ENCODE measurements at regions not wholly inside any gene's neighbourhood (a gene's known extent, or its start where the extent isn't known, plus 50 kb on each side); places are given as distances from the start of the nearest gene placed in this dataset.

DNA sequence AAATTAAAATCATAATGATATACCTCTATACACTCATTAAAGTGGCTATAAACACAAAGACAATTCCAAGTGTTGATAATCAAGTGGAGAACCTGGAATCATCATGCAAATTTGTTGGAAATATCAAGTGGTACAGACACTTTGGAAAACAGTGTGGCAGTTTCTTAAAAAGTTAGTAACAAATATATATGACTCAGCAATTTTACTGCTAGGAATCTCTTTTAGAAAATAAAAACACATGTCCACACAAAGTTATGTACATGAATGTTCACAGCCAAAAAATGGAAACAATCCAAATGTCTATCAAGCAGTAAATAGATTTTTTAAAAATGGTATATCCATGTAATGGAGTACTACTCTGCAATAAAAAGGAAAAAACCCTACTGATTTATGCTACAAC lies 375.6 kb downstream of the HLX start:
- H3K9me1 ChIP-seq (replicated peaks; ENCODE audit: control insufficient read depth, extremely low read depth, insufficient read depth, low read length): no peaks in the 10 kb centered on the region
- H3K36me3 ChIP-seq (ENCODE audit: control insufficient read depth in 2 of 2, extremely low read depth in 1 of 2, insufficient read depth in 2 of 2, low read length in 2 of 2): no peaks in the 10 kb centered on the region
- no peaks in the 10 kb centered on the region for H3K27me3 ChIP-seq (ENCODE audit: control insufficient read depth in 2 of 2, insufficient read depth in 2 of 2, low read length in 2 of 2)
- intact Hi-C loops (cut with micrococcal nuclease) (no loop called here), dilution Hi-C loops (cut with MboI; ENCODE audit: extremely low pct_ligation_motif_present, low sequenced_read_pairs) (no loop called here)
- H3K9me3 ChIP-seq (replicated peaks; ENCODE audit: control insufficient read depth, insufficient read depth, low read length): no peaks in the 10 kb centered on the region
- H3K27ac ChIP-seq (ENCODE audit: insufficient read depth, low read depth, low read length): no peak overlapping the region
- POLR2A ChIA-PET: no interaction called here
- H3K4me3 ChIP-seq (replicated peaks in 1 of 3; ENCODE audit: insufficient read depth in 1 of 3, low read depth in 1 of 3, low read length in 3 of 3): no peak overlapping the region
- no peak for TF ChIP-seq JUN (IDR thresholded peaks at IDR 0.05; ENCODE audit: borderline replicate concordance, insufficient read depth, insufficient read length, low read depth)
- TF ChIP-seq, protein P1, sequence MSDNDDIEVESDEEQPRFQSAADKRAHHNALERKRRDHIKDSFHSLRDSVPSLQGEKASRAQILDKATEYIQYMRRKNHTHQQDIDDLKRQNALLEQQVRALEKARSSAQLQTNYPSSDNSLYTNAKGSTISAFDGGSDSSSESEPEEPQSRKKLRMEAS (IDR thresholded peaks at IDR 0.05; ENCODE audit: insufficient read depth, insufficient read length): no peak
- TF ChIP-seq POLR2AphosphoS5 (IDR thresholded peaks at IDR 0.05; ENCODE audit: insufficient read depth, low read depth, low read length): no peak
- no peak for TF ChIP-seq GATA2 (IDR thresholded peaks at IDR 0.05; ENCODE audit: insufficient read depth, insufficient read length, low read depth, low read length)
- TF ChIP-seq POLR2A (IDR thresholded peaks at IDR 0.05; ENCODE audit: low read depth, low read length): no peak
- TF ChIP-seq FOS (IDR thresholded peaks at IDR 0.05; ENCODE audit: borderline replicate concordance, insufficient read depth, low read length): no peak
- TF ChIP-seq, protein P2, sequence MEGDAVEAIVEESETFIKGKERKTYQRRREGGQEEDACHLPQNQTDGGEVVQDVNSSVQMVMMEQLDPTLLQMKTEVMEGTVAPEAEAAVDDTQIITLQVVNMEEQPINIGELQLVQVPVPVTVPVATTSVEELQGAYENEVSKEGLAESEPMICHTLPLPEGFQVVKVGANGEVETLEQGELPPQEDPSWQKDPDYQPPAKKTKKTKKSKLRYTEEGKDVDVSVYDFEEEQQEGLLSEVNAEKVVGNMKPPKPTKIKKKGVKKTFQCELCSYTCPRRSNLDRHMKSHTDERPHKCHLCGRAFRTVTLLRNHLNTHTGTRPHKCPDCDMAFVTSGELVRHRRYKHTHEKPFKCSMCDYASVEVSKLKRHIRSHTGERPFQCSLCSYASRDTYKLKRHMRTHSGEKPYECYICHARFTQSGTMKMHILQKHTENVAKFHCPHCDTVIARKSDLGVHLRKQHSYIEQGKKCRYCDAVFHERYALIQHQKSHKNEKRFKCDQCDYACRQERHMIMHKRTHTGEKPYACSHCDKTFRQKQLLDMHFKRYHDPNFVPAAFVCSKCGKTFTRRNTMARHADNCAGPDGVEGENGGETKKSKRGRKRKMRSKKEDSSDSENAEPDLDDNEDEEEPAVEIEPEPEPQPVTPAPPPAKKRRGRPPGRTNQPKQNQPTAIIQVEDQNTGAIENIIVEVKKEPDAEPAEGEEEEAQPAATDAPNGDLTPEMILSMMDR (IDR thresholded peaks at IDR 0.05; ENCODE audit: extremely low read depth in 1 of 2, insufficient read depth in 1 of 2, low read depth in 1 of 2, low read length in 2 of 2): no peak
- TF ChIP-seq MYC (IDR thresholded peaks at IDR 0.05; ENCODE audit: low read depth, low read length): no peak
- TF ChIP-seq EZH2 (IDR thresholded peaks at IDR 0.05; ENCODE audit: borderline replicate concordance, low read depth, low read length, severe bottlenecking): no peak
- no peaks in the 10 kb centered on the region for H4K20me1 ChIP-seq (replicated peaks; ENCODE audit: control insufficient read depth, extremely low read depth, insufficient read depth, low read length)
- no TSS peak for BruUV-seq (replicated peaks)
- no peaks in the 10 kb centered on the region for H3K4me1 ChIP-seq (ENCODE audit: control insufficient read depth, extremely low read depth, insufficient read depth, low read length)
- FAIRE-seq (no peak), DNase-seq (ENCODE audit: low read depth, low spot score) (no peak)
- H3K4me2 ChIP-seq (ENCODE audit: insufficient read depth, low read length): no peak overlapping the region
- H2AFZ ChIP-seq (ENCODE audit: low read depth, low read length): no peak overlapping the region
- CTCF ChIA-PET: no interaction called here
- H3K79me2 ChIP-seq (ENCODE audit: control insufficient read depth, insufficient read depth, low read length): no peaks in the 10 kb centered on the region
- H3K9ac ChIP-seq (replicated peaks; ENCODE audit: extremely low read depth, insufficient read depth, low read length): no peak overlapping the region
